HepG2 (cell line): ENCODE measurements at regions not wholly inside any gene's neighbourhood (a gene's known extent, or its start where the extent isn't known, plus 50 kb on each side); places are given as distances from the start of the nearest gene placed in this dataset.

ENCODE experiments used
- CTCF ChIP-seq: sonication (generic); formaldehyde crosslinking; IDR thresholded peaks from 2 replicates; pipeline ENCODE4 v1.5.0; 2020; ENCODE audit warnings: mild to moderate bottlenecking, missing genetic modification reagents, moderate library complexity
- MAFK ChIP-seq, 2 experiments: IDR thresholded peaks in 1 of 2; conservative IDR thresholded peaks in 1 of 2; 2 replicates each; pipeline ENCODE4 v1.6.1; 2011; ENCODE audit warnings: improper control_type of control experiment in 2 of 2, low read length in 2 of 2
- MIXL1 ChIP-seq: IDR thresholded peaks from 2 replicates; pipeline ENCODE4 v1.6.1; 2016
- PLSCR1 ChIP-seq: sonication (generic); formaldehyde crosslinking; IDR thresholded peaks from 2 replicates; pipeline ENCODE4 v1.5.0; 2020; ENCODE audit warnings: missing genetic modification reagents, mild to moderate bottlenecking, borderline replicate concordance
- ZFP1 ChIP-seq: IDR thresholded peaks from 2 replicates; pipeline ENCODE4 v1.6.1; 2016

- no peak for TF ChIP-seq PLSCR1 (CRISPR knock-in tag)
- TF ChIP-seq CTCF (CRISPR knock-in tag), result peak; percentile 84
- no peak for TF ChIP-seq MIXL1
- no peak for TF ChIP-seq MAFK (conservative IDR thresholded peaks at IDR 0.05 in 1 of 2, IDR thresholded peaks at IDR 0.05 in 1 of 2; ENCODE audit: low read length in 2 of 2)
- no peak for TF ChIP-seq ZFP1 (CRISPR knock-in tag)
These were observed 73.3 kb upstream of the NFE2L3 start for GRCh38 chr7:26078437-26079336.
